WTC11 (cell line): ENCODE measurements at regions not wholly inside any gene's neighbourhood (a gene's known extent, or its start where the extent isn't known, plus 50 kb on each side); places are given as distances from the start of the nearest gene placed in this dataset.

Experiments used
- ATF1 ChIP-seq: sonication (generic); formaldehyde crosslinking; IDR thresholded peaks from 2 replicates; pipeline ENCODE4 v1.8.1; 2023; ENCODE audit warnings: mild to moderate bottlenecking, moderate library complexity, missing genetic modification reagents
- ELF4 ChIP-seq: sonication (generic); formaldehyde crosslinking; IDR thresholded peaks from 2 replicates; pipeline ENCODE4 v1.8.1; 2022; ENCODE audit warnings: low read depth, mild to moderate bottlenecking, moderate library complexity, missing genetic modification reagents
- NFYB ChIP-seq: sonication (generic); formaldehyde crosslinking; conservative IDR thresholded peaks from 2 replicates; pipeline ENCODE4 v1.8.0; 2022; ENCODE audit warnings: low read depth, missing genetic modification reagents
- SP1 ChIP-seq: sonication (generic); formaldehyde crosslinking; conservative IDR thresholded peaks from 2 replicates; pipeline ENCODE4 v1.8.1; 2022; ENCODE audit warnings: missing genetic modification reagents
- TP53 ChIP-seq: sonication (generic); formaldehyde crosslinking; IDR thresholded peaks from 2 replicates; pipeline ENCODE4 v1.8.1; 2023; ENCODE audit warnings: mild to moderate bottlenecking, missing genetic modification reagents
- ZNF121 ChIP-seq: sonication (generic); formaldehyde crosslinking; IDR thresholded peaks from 2 replicates; pipeline ENCODE4 v1.8.0; 2023; ENCODE audit warnings: missing genetic modification reagents
- ZNF396 ChIP-seq: fragments of 250-450 bp; sonication (Bioruptor Pico); IDR thresholded peaks from 2 replicates; pipeline ENCODE4 v1.8.0; 2021; ENCODE audit warnings: mild to moderate bottlenecking, moderate library complexity, borderline replicate concordance
- TF ChIP-seq, protein P1 (sequence below): sonication (generic); formaldehyde crosslinking; IDR thresholded peaks from 2 replicates; pipeline ENCODE4 v1.8.1; 2022; ENCODE audit warnings: low read depth, missing genetic modification reagents, borderline replicate concordance
- TF ChIP-seq, protein P2 (sequence below): fragments of 200-600 bp; IDR thresholded peaks from 2 replicates; pipeline ENCODE4 v1.8.0; 2022; ENCODE audit warnings: antibody characterized with exemption
- TF ChIP-seq, protein P3 (sequence below): fragments of 250-450 bp; sonication (Bioruptor Pico); IDR thresholded peaks from 2 replicates; pipeline ENCODE4 v2.1.2; 2022; ENCODE audit warnings: mild to moderate bottlenecking, moderate library complexity
- TF ChIP-seq, protein P4 (sequence below): sonication (generic); formaldehyde crosslinking; conservative IDR thresholded peaks from 2 replicates; pipeline ENCODE4 v1.8.1; 2022; ENCODE audit warnings: mild to moderate bottlenecking, missing genetic modification reagents
- TF ChIP-seq, protein P5 (sequence below): sonication (generic); formaldehyde crosslinking; IDR thresholded peaks from 2 replicates; pipeline ENCODE4 v1.8.0; 2022; ENCODE audit warnings: mild to moderate bottlenecking, missing genetic modification reagents

DNA sequence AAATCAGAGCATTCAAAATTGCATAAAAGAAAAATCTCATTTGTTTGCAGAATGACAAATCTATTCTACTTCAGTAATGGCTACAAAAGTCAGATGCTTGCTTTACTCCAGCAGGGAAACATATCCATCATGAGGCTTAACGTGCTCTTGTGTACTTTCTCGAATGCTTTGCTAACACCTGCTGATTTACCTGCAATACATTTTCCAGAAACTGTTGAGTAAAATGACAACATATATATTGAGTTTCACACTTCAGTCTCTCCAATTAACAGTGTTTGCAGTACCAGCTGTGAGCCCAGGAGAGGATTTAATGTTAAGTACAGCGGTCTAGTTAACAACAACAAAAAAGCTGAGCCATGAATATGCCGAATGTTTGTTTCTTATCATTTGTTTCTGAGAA is 391.5 kb upstream of the SMC2 start:
- TF ChIP-seq, protein P1, sequence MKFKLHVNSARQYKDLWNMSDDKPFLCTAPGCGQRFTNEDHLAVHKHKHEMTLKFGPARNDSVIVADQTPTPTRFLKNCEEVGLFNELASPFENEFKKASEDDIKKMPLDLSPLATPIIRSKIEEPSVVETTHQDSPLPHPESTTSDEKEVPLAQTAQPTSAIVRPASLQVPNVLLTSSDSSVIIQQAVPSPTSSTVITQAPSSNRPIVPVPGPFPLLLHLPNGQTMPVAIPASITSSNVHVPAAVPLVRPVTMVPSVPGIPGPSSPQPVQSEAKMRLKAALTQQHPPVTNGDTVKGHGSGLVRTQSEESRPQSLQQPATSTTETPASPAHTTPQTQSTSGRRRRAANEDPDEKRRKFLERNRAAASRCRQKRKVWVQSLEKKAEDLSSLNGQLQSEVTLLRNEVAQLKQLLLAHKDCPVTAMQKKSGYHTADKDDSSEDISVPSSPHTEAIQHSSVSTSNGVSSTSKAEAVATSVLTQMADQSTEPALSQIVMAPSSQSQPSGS (CRISPR knock-in tag) = no peak
- TF ChIP-seq, protein P2, sequence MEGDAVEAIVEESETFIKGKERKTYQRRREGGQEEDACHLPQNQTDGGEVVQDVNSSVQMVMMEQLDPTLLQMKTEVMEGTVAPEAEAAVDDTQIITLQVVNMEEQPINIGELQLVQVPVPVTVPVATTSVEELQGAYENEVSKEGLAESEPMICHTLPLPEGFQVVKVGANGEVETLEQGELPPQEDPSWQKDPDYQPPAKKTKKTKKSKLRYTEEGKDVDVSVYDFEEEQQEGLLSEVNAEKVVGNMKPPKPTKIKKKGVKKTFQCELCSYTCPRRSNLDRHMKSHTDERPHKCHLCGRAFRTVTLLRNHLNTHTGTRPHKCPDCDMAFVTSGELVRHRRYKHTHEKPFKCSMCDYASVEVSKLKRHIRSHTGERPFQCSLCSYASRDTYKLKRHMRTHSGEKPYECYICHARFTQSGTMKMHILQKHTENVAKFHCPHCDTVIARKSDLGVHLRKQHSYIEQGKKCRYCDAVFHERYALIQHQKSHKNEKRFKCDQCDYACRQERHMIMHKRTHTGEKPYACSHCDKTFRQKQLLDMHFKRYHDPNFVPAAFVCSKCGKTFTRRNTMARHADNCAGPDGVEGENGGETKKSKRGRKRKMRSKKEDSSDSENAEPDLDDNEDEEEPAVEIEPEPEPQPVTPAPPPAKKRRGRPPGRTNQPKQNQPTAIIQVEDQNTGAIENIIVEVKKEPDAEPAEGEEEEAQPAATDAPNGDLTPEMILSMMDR = no peak
- no peak for TF ChIP-seq ZNF121 (CRISPR knock-in tag)
- TF ChIP-seq NFYB (CRISPR knock-in tag) = no peak
- TF ChIP-seq, protein P3, sequence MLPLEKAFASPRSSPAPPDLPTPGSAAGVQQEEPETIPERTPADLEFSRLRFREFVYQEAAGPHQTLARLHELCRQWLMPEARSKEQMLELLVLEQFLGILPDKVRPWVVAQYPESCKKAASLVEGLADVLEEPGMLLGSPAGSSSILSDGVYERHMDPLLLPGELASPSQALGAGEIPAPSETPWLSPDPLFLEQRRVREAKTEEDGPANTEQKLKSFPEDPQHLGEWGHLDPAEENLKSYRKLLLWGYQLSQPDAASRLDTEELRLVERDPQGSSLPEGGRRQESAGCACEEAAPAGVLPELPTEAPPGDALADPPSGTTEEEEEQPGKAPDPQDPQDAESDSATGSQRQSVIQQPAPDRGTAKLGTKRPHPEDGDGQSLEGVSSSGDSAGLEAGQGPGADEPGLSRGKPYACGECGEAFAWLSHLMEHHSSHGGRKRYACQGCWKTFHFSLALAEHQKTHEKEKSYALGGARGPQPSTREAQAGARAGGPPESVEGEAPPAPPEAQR (CRISPR knock-in tag) = no peak
- TF ChIP-seq, protein P4, sequence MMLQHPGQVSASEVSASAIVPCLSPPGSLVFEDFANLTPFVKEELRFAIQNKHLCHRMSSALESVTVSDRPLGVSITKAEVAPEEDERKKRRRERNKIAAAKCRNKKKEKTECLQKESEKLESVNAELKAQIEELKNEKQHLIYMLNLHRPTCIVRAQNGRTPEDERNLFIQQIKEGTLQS (CRISPR knock-in tag) = no peak
- TF ChIP-seq ZNF396 (CRISPR knock-in tag) = no peak
- TF ChIP-seq ELF4 (CRISPR knock-in tag) = no peak
- TF ChIP-seq, protein P5, sequence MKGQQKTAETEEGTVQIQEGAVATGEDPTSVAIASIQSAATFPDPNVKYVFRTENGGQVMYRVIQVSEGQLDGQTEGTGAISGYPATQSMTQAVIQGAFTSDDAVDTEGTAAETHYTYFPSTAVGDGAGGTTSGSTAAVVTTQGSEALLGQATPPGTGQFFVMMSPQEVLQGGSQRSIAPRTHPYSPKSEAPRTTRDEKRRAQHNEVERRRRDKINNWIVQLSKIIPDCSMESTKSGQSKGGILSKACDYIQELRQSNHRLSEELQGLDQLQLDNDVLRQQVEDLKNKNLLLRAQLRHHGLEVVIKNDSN (CRISPR knock-in tag) = no peak
- TF ChIP-seq SP1 = no peak
- TF ChIP-seq ATF1 = no peak
- no peak for TF ChIP-seq TP53 (CRISPR knock-in tag)
